Tibial nerve (tissue), 4 donors: ENCODE measurements at regions not wholly inside any gene's neighbourhood (a gene's known extent, or its start where the extent isn't known, plus 50 kb on each side); places are given as distances from the start of the nearest gene placed in this dataset.

Experiments
- CTCF ChIP-seq, 5 experiments: fragments of 200-600 bp in 3 of 5; fragments of 450-650 bp in 2 of 5; sonication (generic) in 3 of 5; IDR thresholded peaks; one replicate each; pipeline ENCODE4 v1.5.1; 2016 to 2019; ENCODE audit warnings: antibody characterized with exemption in 5 of 5, mild to moderate bottlenecking in 3 of 5, moderate library complexity in 2 of 5
- EP300 ChIP-seq, 2 donors: sonication (generic); formaldehyde crosslinking; IDR thresholded peaks; one replicate each; pipeline ENCODE4 v1.6.1; 2017; ENCODE audit warnings: antibody characterized with exemption in 2 of 2, mild to moderate bottlenecking in 1 of 2
- POLR2A ChIP-seq, 2 donors: fragments of 450-650 bp; IDR thresholded peaks; one replicate each; pipeline ENCODE4 v1.6.1; 2017; ENCODE audit warnings: antibody characterized with exemption in 2 of 2, mild to moderate bottlenecking in 2 of 2, moderate library complexity in 2 of 2

- TF ChIP-seq CTCF (IDR thresholded peaks at IDR 0.05) (no peak), EP300 (IDR thresholded peaks at IDR 0.05) (peak in 1 of 2 donors; percentile 54), POLR2A (IDR thresholded peaks at IDR 0.05) (no peak)
Measured at GRCh38 chrX:40996886-40997530, 88.2 kb upstream of the USP9X start.
